Erythroblast (primary cell): ENCODE measurements at regions not wholly inside any gene's neighbourhood (a gene's known extent, or its start where the extent isn't known, plus 50 kb on each side); places are given as distances from the start of the nearest gene placed in this dataset.

Experiments used
- GATA1 ChIP-seq: IDR thresholded peaks from 2 replicates; pipeline ENCODE4 v1.6.1; 2011; ENCODE audit warnings: low read depth, mild to moderate bottlenecking, control low read depth, low read length, moderate library complexity
- POLR2A ChIP-seq: IDR thresholded peaks from 2 replicates; pipeline ENCODE4 v1.6.1; 2011; ENCODE audit warnings: mild to moderate bottlenecking, low read length

GRCh38 chr12:124692443-124692842, 125.0 kb upstream of the NCOR2 start:
- no peak for TF ChIP-seq POLR2A
- no peak for TF ChIP-seq GATA1
